ENCODE measurements at regions not wholly inside any gene's neighbourhood (a gene's known extent, or its start where the extent isn't known, plus 50 kb on each side); places are given as distances from the start of the nearest gene placed in this dataset.
"Not testable (repeated sequence)": the region's sequence is repeated elsewhere in the genome, so short reads cannot be mapped to it uniquely, and the experiment has no call there.

- TF ChIP-seq ZFX (IDR thresholded peaks at IDR 0.05): no peak
- no peak for TF ChIP-seq CTCF (IDR thresholded peaks at IDR 0.05 in 2 of 3, conservative IDR thresholded peaks at IDR 0.05 in 1 of 3; ENCODE audit: borderline replicate concordance in 1 of 3, insufficient read depth in 1 of 3, low read depth in 2 of 3, low read length in 2 of 3)
- TF ChIP-seq ATF3 (IDR thresholded peaks at IDR 0.05): no peak
- TF ChIP-seq YY1 (IDR thresholded peaks at IDR 0.05; ENCODE audit: extremely low read depth, insufficient replicate concordance, low read depth, low read length): no peak
- no peak for TF ChIP-seq ZNF274 (IDR thresholded peaks at IDR 0.05; ENCODE audit: low read depth, low read length)
- TF ChIP-seq FOSL1 (IDR thresholded peaks at IDR 0.05; ENCODE audit: low read depth): no peak
- TF ChIP-seq SRF (IDR thresholded peaks at IDR 0.05; ENCODE audit: low read depth): no peak
- no peak for TF ChIP-seq POLR2AphosphoS5 (IDR thresholded peaks at IDR 0.05; ENCODE audit: low read depth, low read length)
- no peak for TF ChIP-seq MAX (IDR thresholded peaks at IDR 0.05)
- no peak for TF ChIP-seq EZH2phosphoT487 (IDR thresholded peaks at IDR 0.05; ENCODE audit: borderline replicate concordance)
- no peak for TF ChIP-seq SP1 (IDR thresholded peaks at IDR 0.05; ENCODE audit: low read depth)
- TF ChIP-seq POLR2A (IDR thresholded peaks at IDR 0.05; ENCODE audit: borderline replicate concordance, extremely low read depth, insufficient read depth, insufficient read length): no peak
- TF ChIP-seq EZH2 (IDR thresholded peaks at IDR 0.05): no peak
- no peak for TF ChIP-seq REST (IDR thresholded peaks at IDR 0.05; ENCODE audit: low read depth)
- no peak for TF ChIP-seq CBX3 (IDR thresholded peaks at IDR 0.05; ENCODE audit: low read depth)
- TF ChIP-seq TCF7L2 (IDR thresholded peaks at IDR 0.05; ENCODE audit: borderline replicate concordance, extremely low read depth, insufficient read depth, insufficient read length): no peak
- RAD21 ChIA-PET (ENCODE audit: low non-redundant PET in 1 of 2, low total read pairs in 2 of 2, uncharacterized antibody in 2 of 2, unreplicated experiment in 2 of 2): no interaction called here
- H4K20me1 ChIP-seq (ENCODE audit: insufficient read depth): no peaks in the 10 kb centered on the region
- no peaks in the 10 kb centered on the region for H3K79me2 ChIP-seq (ENCODE audit: insufficient read depth, low read length)
- BruUV-seq (replicated peaks): no TSS peak
- H2AFZ ChIP-seq (ENCODE audit: low read depth, low read length, poor library complexity, severe bottlenecking): no peak overlapping the region
- H3K9me3 ChIP-seq (ENCODE audit: control insufficient read depth in 1 of 2, insufficient read depth in 1 of 2, low read depth in 1 of 2, low read length in 2 of 2): no peaks in the 10 kb centered on the region
- POLR2A ChIA-PET: no interaction called here
- H3K27me3 ChIP-seq (ENCODE audit: insufficient read depth, low read length): no peaks in the 10 kb centered on the region
- CTCF ChIA-PET: no interaction called here
- H3K36me3 ChIP-seq (ENCODE audit: control insufficient read depth in 1 of 2, insufficient read depth in 2 of 2, low read length in 2 of 2): no peaks in the 10 kb centered on the region
- H3K27ac ChIP-seq (ENCODE audit: low read depth, low read length): no peak overlapping the region
- intact Hi-C loops (cut with micrococcal nuclease): no loop called here
- no peak overlapping the region for H3K9ac ChIP-seq (ENCODE audit: low read length)
- ATAC-seq: no peak
- H3K4me3 ChIP-seq (replicated peaks in 1 of 2; ENCODE audit: low read depth in 1 of 2, low read length in 2 of 2): no peak overlapping the region
- H3K4me2 ChIP-seq (ENCODE audit: low read length): no peak overlapping the region
- H3K9me2 ChIP-seq (ENCODE audit: insufficient read depth): no peaks in the 10 kb centered on the region
- DNase-seq (ENCODE audit: low read depth, low spot score): no peak
- peaks cover 4 to 6% of the 10 kb centered on the region in 2 experiments; a peak in 2 of 4 replicates for H3K4me1 ChIP-seq (ENCODE audit: control insufficient read depth in 1 of 2, insufficient read depth in 2 of 2, low read length in 2 of 2)
These were observed 333.5 kb downstream of the QKI start for GRCh38 chr6:163748036-163748435.

GRCh38 chr6:163747058-163747457, 332.5 kb downstream of the QKI start:
- H3K27ac ChIP-seq (ENCODE audit: low read depth, low read length); ATAC-seq; intact Hi-C loops (cut with micrococcal nuclease); H3K4me3 ChIP-seq (replicated peaks in 1 of 2; ENCODE audit: low read depth in 1 of 2, low read length in 2 of 2); H3K79me2 ChIP-seq (ENCODE audit: insufficient read depth, low read length); H4K20me1 ChIP-seq (ENCODE audit: insufficient read depth); H3K4me2 ChIP-seq (ENCODE audit: low read length); H3K9me3 ChIP-seq (ENCODE audit: control insufficient read depth in 1 of 2, insufficient read depth in 1 of 2, low read depth in 1 of 2, low read length in 2 of 2); H3K36me3 ChIP-seq (ENCODE audit: control insufficient read depth in 1 of 2, insufficient read depth in 2 of 2, low read length in 2 of 2); RAD21 ChIA-PET (ENCODE audit: low non-redundant PET in 1 of 2, low total read pairs in 2 of 2, uncharacterized antibody in 2 of 2, unreplicated experiment in 2 of 2); H3K9ac ChIP-seq (ENCODE audit: low read length); CTCF ChIA-PET; BruUV-seq (replicated peaks); H3K27me3 ChIP-seq (ENCODE audit: insufficient read depth, low read length); DNase-seq (ENCODE audit: low read depth, low spot score); H2AFZ ChIP-seq (ENCODE audit: low read depth, low read length, poor library complexity, severe bottlenecking); H3K9me2 ChIP-seq (ENCODE audit: insufficient read depth); POLR2A ChIA-PET; H3K4me1 ChIP-seq (ENCODE audit: control insufficient read depth in 1 of 2, insufficient read depth in 2 of 2, low read length in 2 of 2): not testable (repeated sequence)
